ENCODE measurements at regions not wholly inside any gene's neighbourhood (a gene's known extent, or its start where the extent isn't known, plus 50 kb on each side); places are given as distances from the start of the nearest gene placed in this dataset.

- Histone ChIP-seq H3K27ac (no peak overlapping the region), H3K4me1 (no peaks in the 10 kb centered on the region), H3K9me3 (no peaks in the 10 kb centered on the region), H3K27me3 (no peaks in the 10 kb centered on the region), H3K36me3 (no peaks in the 10 kb centered on the region), H3K4me3 (no peak overlapping the region)
- no peak for TF ChIP-seq POLR2A (IDR thresholded peaks at IDR 0.05)
- TF ChIP-seq CTCF (IDR thresholded peaks at IDR 0.05) = no peak
- intact Hi-C loops (cut with DNase I) = no loop called here
- DNase-seq (no peak), ATAC-seq (no peak)
Measured at GRCh38 chr12:65643171-65643570, 181.1 kb upstream of the HMGA2 start.

DNA sequence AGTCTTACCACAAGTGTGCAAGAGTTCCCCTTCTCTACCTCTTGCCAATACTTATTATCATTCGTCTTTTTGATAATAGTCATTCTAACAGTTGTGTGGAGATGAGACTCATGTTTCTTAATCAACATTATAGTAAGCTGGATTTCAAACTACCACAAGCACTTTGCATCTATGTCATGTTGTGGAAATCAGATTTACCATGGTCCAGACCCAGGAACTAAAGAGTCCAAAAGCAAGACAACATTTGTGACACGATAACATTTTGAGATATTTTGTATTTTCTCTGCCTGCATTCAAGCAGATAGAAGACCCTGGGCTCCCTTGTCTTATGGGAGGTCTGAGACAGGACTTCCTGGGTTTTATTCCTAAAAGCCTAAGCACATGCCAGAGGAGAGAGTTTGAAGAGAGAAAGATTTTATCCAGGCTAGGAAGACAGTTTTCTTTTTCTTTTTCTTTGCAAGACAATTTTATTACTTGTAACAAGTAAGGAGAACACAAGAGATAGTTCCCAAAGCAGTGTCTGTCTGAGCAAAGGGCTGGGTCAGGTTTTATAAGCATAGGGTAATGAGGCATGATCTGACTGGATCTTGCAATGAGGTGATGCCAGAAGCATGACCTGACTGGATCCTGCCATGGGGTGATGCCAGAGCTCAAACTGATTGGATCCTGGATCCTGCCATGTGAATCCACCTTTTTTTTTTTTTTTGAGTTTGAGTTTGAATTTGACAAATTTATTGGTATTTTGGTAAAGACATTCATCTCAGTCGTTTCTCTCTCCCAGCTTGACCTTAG lies 180.5 kb upstream of the HMGA2 start:
- Histone ChIP-seq H3K27ac (no peak overlapping the region), H3K4me3 (no peak overlapping the region), H3K9me3 (no peaks in the 10 kb centered on the region), H3K36me3 (no peaks in the 10 kb centered on the region), H3K4me1 (no peaks in the 10 kb centered on the region), H3K27me3 (no peaks in the 10 kb centered on the region)
- TF ChIP-seq CTCF (IDR thresholded peaks at IDR 0.05) = no peak
- TF ChIP-seq POLR2A (IDR thresholded peaks at IDR 0.05) = no peak
- intact Hi-C loops (cut with DNase I) = no loop called here
- 52% methylated on average over 3 of the region's 3 CpGs for WGBS (ENCODE audit: insufficient coverage, low coverage, low lambda C conversion rate, missing lambda C conversion rate)
- ATAC-seq (no peak), DNase-seq (no peak)

GRCh38 chr12:65646127-65646643 lies 178.1 kb upstream of the HMGA2 start:
- Histone ChIP-seq H3K4me3 (no peak overlapping the region), H3K9me3 (no peaks in the 10 kb centered on the region), H3K27me3 (no peaks in the 10 kb centered on the region), H3K4me1 (no peaks in the 10 kb centered on the region), H3K27ac (no peak overlapping the region), H3K36me3 (no peaks in the 10 kb centered on the region)
- intact Hi-C loops (cut with DNase I) = no loop called here
- TF ChIP-seq CTCF (IDR thresholded peaks at IDR 0.05) (no peak), POLR2A (IDR thresholded peaks at IDR 0.05) (no peak)
- no peak for DNase-seq
- WGBS (ENCODE audit: insufficient coverage, low coverage, low lambda C conversion rate, missing lambda C conversion rate) = 69% methylated on average over 11 of the region's 11 CpGs
- no peak for ATAC-seq

DNA sequence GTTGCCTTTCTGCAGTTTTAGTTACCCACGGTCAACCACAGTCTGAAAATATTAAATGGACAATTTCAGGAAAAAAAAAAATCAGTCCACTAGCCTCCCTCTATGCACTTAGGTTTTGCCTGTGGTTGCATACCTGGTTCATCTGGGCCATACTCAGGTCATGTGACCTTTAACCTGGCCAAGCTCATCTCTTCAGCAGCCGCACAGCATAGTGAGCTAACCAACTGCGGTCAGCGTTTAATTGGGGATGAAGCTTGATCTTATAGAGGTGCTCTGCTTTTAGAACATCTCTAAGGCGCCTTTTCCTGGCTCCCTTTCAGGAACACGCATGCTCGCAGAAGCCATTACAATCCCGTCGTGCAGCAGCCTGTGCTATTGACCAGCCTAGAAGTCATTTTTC lies 177.2 kb upstream of the HMGA2 start:
- TF ChIP-seq CTCF (IDR thresholded peaks at IDR 0.05) (no peak), POLR2A (IDR thresholded peaks at IDR 0.05) (no peak)
- intact Hi-C loops (cut with DNase I) = no loop called here
- H3K36me3 ChIP-seq = no peaks in the 10 kb centered on the region
- no peak overlapping the region for H3K27ac ChIP-seq
- no peaks in the 10 kb centered on the region for H3K9me3 ChIP-seq
- H3K4me3 ChIP-seq = no peak overlapping the region
- ATAC-seq (no peak), DNase-seq (no peak)
- H3K27me3 ChIP-seq = no peaks in the 10 kb centered on the region
- 80% methylated on average over 3 of the region's 9 CpGs for WGBS (ENCODE audit: insufficient coverage, low coverage, low lambda C conversion rate, missing lambda C conversion rate)
- no peaks in the 10 kb centered on the region for H3K4me1 ChIP-seq
